Tibial nerve (tissue), 3 donors: ENCODE measurements at regions not wholly inside any gene's neighbourhood (a gene's known extent, or its start where the extent isn't known, plus 50 kb on each side); places are given as distances from the start of the nearest gene placed in this dataset.

Source experiments
- POLR2A ChIP-seq, 2 donors: fragments of 450-650 bp; IDR thresholded peaks; one replicate each; pipeline ENCODE4 v1.6.1; 2017; ENCODE audit warnings: antibody characterized with exemption in 2 of 2, mild to moderate bottlenecking in 2 of 2, moderate library complexity in 2 of 2
- TF ChIP-seq, protein P1 (sequence below), 5 experiments: fragments of 200-600 bp in 3 of 5; fragments of 450-650 bp in 2 of 5; sonication (generic) in 3 of 5; IDR thresholded peaks; one replicate each; pipeline ENCODE4 v1.5.1; 2016 to 2019; ENCODE audit warnings: antibody characterized with exemption in 5 of 5, mild to moderate bottlenecking in 3 of 5, moderate library complexity in 2 of 5

DNA sequence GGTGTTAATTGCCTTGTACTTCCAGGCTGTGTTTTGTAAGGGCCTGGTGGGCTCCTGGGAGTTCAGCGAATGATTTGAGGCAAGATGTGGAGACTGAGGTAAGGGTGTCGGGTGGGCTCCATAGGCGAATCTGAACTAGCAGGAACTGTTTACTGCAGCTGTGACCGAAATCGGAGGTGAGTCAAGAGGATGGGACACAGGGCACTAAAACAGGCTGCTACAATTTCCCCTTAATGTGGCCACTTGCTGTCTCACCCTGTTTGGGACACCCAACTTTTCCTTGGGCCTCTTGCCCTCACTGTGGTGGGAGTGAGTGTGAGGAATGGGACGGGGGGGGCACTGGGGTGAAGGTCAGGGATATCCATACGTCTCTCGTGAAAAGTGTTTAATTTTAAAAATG lies 53.9 kb upstream of the MCUR1 start:
- TF ChIP-seq, protein P1, sequence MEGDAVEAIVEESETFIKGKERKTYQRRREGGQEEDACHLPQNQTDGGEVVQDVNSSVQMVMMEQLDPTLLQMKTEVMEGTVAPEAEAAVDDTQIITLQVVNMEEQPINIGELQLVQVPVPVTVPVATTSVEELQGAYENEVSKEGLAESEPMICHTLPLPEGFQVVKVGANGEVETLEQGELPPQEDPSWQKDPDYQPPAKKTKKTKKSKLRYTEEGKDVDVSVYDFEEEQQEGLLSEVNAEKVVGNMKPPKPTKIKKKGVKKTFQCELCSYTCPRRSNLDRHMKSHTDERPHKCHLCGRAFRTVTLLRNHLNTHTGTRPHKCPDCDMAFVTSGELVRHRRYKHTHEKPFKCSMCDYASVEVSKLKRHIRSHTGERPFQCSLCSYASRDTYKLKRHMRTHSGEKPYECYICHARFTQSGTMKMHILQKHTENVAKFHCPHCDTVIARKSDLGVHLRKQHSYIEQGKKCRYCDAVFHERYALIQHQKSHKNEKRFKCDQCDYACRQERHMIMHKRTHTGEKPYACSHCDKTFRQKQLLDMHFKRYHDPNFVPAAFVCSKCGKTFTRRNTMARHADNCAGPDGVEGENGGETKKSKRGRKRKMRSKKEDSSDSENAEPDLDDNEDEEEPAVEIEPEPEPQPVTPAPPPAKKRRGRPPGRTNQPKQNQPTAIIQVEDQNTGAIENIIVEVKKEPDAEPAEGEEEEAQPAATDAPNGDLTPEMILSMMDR (IDR thresholded peaks at IDR 0.05): no peak
- TF ChIP-seq POLR2A (IDR thresholded peaks at IDR 0.05): no peak
